H9 (cell line): ENCODE measurements at regions not wholly inside any gene's neighbourhood (a gene's known extent, or its start where the extent isn't known, plus 50 kb on each side); places are given as distances from the start of the nearest gene placed in this dataset.

ENCODE experiments used
- DNase-seq: peaks from one replicate; pipeline ENCODE4 v3.0.0-alpha.2; 2017
- H2AFZ ChIP-seq: one replicate; pipeline ENCODE4 v1.6.1; 2013; ENCODE audit warnings: mild to moderate bottlenecking, low read length, control low read depth, moderate library complexity
- H2AK5ac ChIP-seq: 2 replicates; pipeline ENCODE4 v1.6.1; 2013; ENCODE audit warnings: low read length, control low read depth, mixed read lengths; ENCODE audit not compliant: insufficient read length
- H2BK120ac ChIP-seq: one replicate; pipeline ENCODE4 v1.6.1; 2013; ENCODE audit warnings: low read depth, mild to moderate bottlenecking, low read length, control low read depth, inconsistent platforms; ENCODE audit not compliant: poor library complexity, severe bottlenecking
- H2BK12ac ChIP-seq: 2 replicates; pipeline ENCODE4 v1.6.1; 2013; ENCODE audit warnings: low read length, control low read depth, mixed read lengths, low read depth; ENCODE audit not compliant: insufficient read length
- H2BK15ac ChIP-seq: 2 replicates; pipeline ENCODE4 v1.6.1; 2013; ENCODE audit warnings: low read depth, low read length, control low read depth
- H2BK20ac ChIP-seq: one replicate; pipeline ENCODE4 v1.6.1; 2013; ENCODE audit warnings: low read depth, mild to moderate bottlenecking, low read length, control low read depth, inconsistent platforms; ENCODE audit not compliant: poor library complexity, severe bottlenecking
- H2BK5ac ChIP-seq: 2 replicates; pipeline ENCODE4 v1.6.1; 2013; ENCODE audit warnings: low read length, control low read depth, mixed read lengths; ENCODE audit not compliant: insufficient read length
- H3K14ac ChIP-seq: 2 replicates; pipeline ENCODE4 v1.6.1; 2013; ENCODE audit warnings: low read length, control low read depth; ENCODE audit not compliant: insufficient read depth
- H3K18ac ChIP-seq: 2 replicates; pipeline ENCODE4 v1.6.1; 2013; ENCODE audit warnings: low read depth, mild to moderate bottlenecking, mixed read lengths, low read length, control low read depth; ENCODE audit not compliant: insufficient read length
- H3K23ac ChIP-seq: 2 replicates; pipeline ENCODE4 v1.6.1; 2013; ENCODE audit warnings: low read length, control low read depth, mixed read lengths, low read depth; ENCODE audit not compliant: insufficient read length
- H3K23me2 ChIP-seq: 2 replicates; pipeline ENCODE4 v1.6.1; 2013; ENCODE audit warnings: low read depth, mild to moderate bottlenecking, mixed read lengths, low read length, control low read depth; ENCODE audit not compliant: insufficient read length, poor library complexity, severe bottlenecking
- H3K27ac ChIP-seq: 2 replicates; pipeline ENCODE4 v1.5.1; 2013; ENCODE audit warnings: low read length, control low read depth, mixed read lengths, low read depth; ENCODE audit not compliant: insufficient read length
- H3K27me3 ChIP-seq: 2 replicates; pipeline ENCODE4 v1.6.1; 2013; ENCODE audit warnings: low read length, control low read depth, inconsistent platforms; ENCODE audit not compliant: insufficient read depth
- H3K4ac ChIP-seq: 2 replicates; pipeline ENCODE4 v1.6.1; 2013; ENCODE audit warnings: low read depth, mild to moderate bottlenecking, control low read depth, inconsistent platforms, low read length, moderate library complexity
- H3K4me1 ChIP-seq: 2 replicates; pipeline ENCODE4 v1.6.1; 2013; ENCODE audit warnings: low read length, control low read depth, inconsistent platforms; ENCODE audit not compliant: insufficient read depth
- H3K4me2 ChIP-seq: 2 replicates; pipeline ENCODE4 v1.6.1; 2013; ENCODE audit warnings: low read length, control low read depth, mixed read lengths; ENCODE audit not compliant: insufficient read length, insufficient read depth
- H3K56ac ChIP-seq: 2 replicates; pipeline ENCODE4 v1.6.1; 2013; ENCODE audit warnings: low read depth, mild to moderate bottlenecking, mixed read lengths, low read length, control low read depth; ENCODE audit not compliant: insufficient read length
- H3K79me1 ChIP-seq: 2 replicates; pipeline ENCODE4 v1.6.1; 2013; ENCODE audit warnings: low read depth, mild to moderate bottlenecking, moderate library complexity, low read length, control low read depth, inconsistent platforms; ENCODE audit not compliant: insufficient read depth, poor library complexity, severe bottlenecking
- H3K79me2 ChIP-seq: 2 replicates; pipeline ENCODE4 v1.6.1; 2013; ENCODE audit warnings: low read length, control low read depth, inconsistent platforms; ENCODE audit not compliant: insufficient read depth
- H3K9ac ChIP-seq: 2 replicates; pipeline ENCODE4 v1.6.1; 2013; ENCODE audit warnings: low read length, control low read depth, mixed read lengths; ENCODE audit not compliant: insufficient read length; ENCODE audit errors: extremely low read depth
- H3K9me3 ChIP-seq: one replicate; pipeline ENCODE4 v1.6.1; 2013; ENCODE audit warnings: low read depth, low read length, inconsistent platforms; ENCODE audit not compliant: control insufficient read depth
- H3T11ph ChIP-seq: one replicate; pipeline ENCODE4 v1.6.1; 2013; ENCODE audit warnings: mild to moderate bottlenecking, low read length, control low read depth, inconsistent platforms
- H4K20me1 ChIP-seq: one replicate; pipeline ENCODE4 v1.6.1; 2013; ENCODE audit not compliant: control insufficient read depth, insufficient read length, insufficient read depth
- H4K5ac ChIP-seq: 2 replicates; pipeline ENCODE4 v1.6.1; 2013; ENCODE audit warnings: low read depth, mild to moderate bottlenecking, mixed read lengths, low read length, control low read depth; ENCODE audit not compliant: insufficient read length
- H4K8ac ChIP-seq: replicated peaks from 2 replicates; pipeline ENCODE4 v1.6.1; 2013; ENCODE audit warnings: low read length, control low read depth, mixed read lengths, low read depth; ENCODE audit not compliant: insufficient read length
- H4K91ac ChIP-seq: 2 replicates; pipeline ENCODE4 v1.6.1; 2013; ENCODE audit warnings: low read depth, mild to moderate bottlenecking, moderate library complexity, mixed read lengths, low read length, control low read depth; ENCODE audit not compliant: insufficient read length
- H3K27ac Mint-ChIP-seq, 3 experiments: 2 replicates in 2 of 3; 3 replicates in 1 of 3; pipeline ENCODE4 v1.8.0; 2020 to 2021; ENCODE audit warnings: mixed read lengths in 3 of 3, mild to moderate bottlenecking in 1 of 3, moderate library complexity in 1 of 3
- H3K27me3 Mint-ChIP-seq: 2 replicates; pipeline ENCODE4 v1.8.0; 2021; ENCODE audit warnings: low read depth, mild to moderate bottlenecking, moderate library complexity, mixed read lengths
- H3K36me3 Mint-ChIP-seq, 3 experiments: 2 replicates in 2 of 3; 3 replicates in 1 of 3; pipeline ENCODE4 v1.8.0; 2020 to 2021; ENCODE audit warnings: low read depth in 3 of 3, mixed read lengths in 3 of 3; ENCODE audit not compliant: insufficient read depth in 1 of 3
- H3K4me1 Mint-ChIP-seq, 2 experiments: 2 replicates each; pipeline ENCODE4 v1.8.0; 2020; ENCODE audit warnings: mixed read lengths in 2 of 2
- H3K4me3 Mint-ChIP-seq, 2 experiments: 2 replicates in 1 of 2; 3 replicates in 1 of 2; pipeline ENCODE4 v1.8.0; 2020 to 2021; ENCODE audit warnings: mild to moderate bottlenecking in 2 of 2, mixed read lengths in 2 of 2, moderate library complexity in 1 of 2
- H3K9me3 Mint-ChIP-seq, 2 experiments: 2 replicates in 1 of 2; 3 replicates in 1 of 2; pipeline ENCODE4 v1.8.0; 2020; ENCODE audit warnings: mild to moderate bottlenecking in 2 of 2, mixed read lengths in 2 of 2, moderate library complexity in 1 of 2
- CTCF ChIP-seq: fragments of 200-600 bp; sonication (generic); conservative IDR thresholded peaks from 3 replicates; pipeline ENCODE4 v1.8.0; 2021; ENCODE audit warnings: antibody characterized with exemption, mild to moderate bottlenecking
- WGBS: extraction: QIAGEN DNeasy Blood & Tissue Kit; methylation state at CpG from one replicate; pipeline ENCODE4 v1.1.7; 2013; ENCODE audit warnings: missing lambda C conversion rate, low lambda C conversion rate, mixed read lengths; ENCODE audit not compliant: insufficient read length; ENCODE audit errors: extremely low coverage; 5-methylcytosine and 5-hydroxymethylcytosine counted together

DNA sequence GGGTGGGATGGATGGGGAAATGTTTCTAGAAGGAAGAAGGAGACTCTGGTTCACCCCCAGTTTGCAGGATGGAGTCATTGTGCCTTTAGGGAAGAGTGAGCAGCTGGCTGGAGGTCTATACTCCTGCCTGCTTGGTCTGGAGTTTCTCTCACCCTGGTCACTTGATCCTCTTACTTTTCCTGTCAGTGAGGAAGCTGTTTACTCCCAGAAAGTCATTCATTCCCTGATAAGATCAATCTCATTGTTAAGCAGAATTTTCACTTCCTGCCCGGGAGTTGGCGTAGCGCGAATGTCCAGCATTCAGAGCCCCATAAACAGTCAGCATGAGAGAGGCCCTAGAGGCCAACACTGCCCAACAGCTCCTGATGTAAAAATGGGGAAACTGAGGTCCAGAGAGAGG lies 70.4 kb upstream of the SIRPA start:
- Histone ChIP-seq H3K4me2 (no peak overlapping the region), H2BK20ac (no peak overlapping the region), H2BK5ac (no peak overlapping the region), H3K18ac (no peak overlapping the region), H3K9ac (no peak overlapping the region), H3K14ac (no peak overlapping the region), H4K91ac (no peak overlapping the region), H2BK120ac (no peak overlapping the region), H3K23ac (no peak overlapping the region), H3K79me2 (no peaks in the 10 kb centered on the region), H3T11ph (no peak overlapping the region), H3K56ac (no peak overlapping the region), H2AK5ac (no peak overlapping the region), H4K20me1 (no peaks in the 10 kb centered on the region), H2BK15ac (no peak overlapping the region), H4K8ac (no peak overlapping the region), H3K4me1 (no peaks in the 10 kb centered on the region), H3K79me1 (no peaks in the 10 kb centered on the region), H4K5ac (no peak overlapping the region), H3K23me2 (no peaks in the 10 kb centered on the region), H2AFZ (no peak overlapping the region), H3K27me3 (no peaks in the 10 kb centered on the region), H3K27ac (no peak overlapping the region), H3K9me3 (no peaks in the 10 kb centered on the region), H3K4ac (no peak overlapping the region), H2BK12ac (no peak overlapping the region)
- Mint-ChIP-seq H3K27me3 (peaks cover 7% of the 10 kb centered on the region), H3K4me3 (no peak overlapping the region), H3K4me1 (peaks cover 27 to 34% of the 10 kb centered on the region in 2 experiments), H3K9me3 (peaks cover 0 to 3% of the 10 kb centered on the region in 2 experiments; a peak in 1 of 5 replicates), H3K36me3 (no peaks in the 10 kb centered on the region; a peak in 2 of 7 replicates), H3K27ac (no peak overlapping the region)
- DNase-seq, result no peak
- WGBS, result no CpG with 5 or more reads among the region's 4 CpGs
- TF ChIP-seq CTCF, result no peak
